ENCODE measurements at regions not wholly inside any gene's neighbourhood (a gene's known extent, or its start where the extent isn't known, plus 50 kb on each side); places are given as distances from the start of the nearest gene placed in this dataset.
"Not testable (repeated sequence)": the region's sequence is repeated elsewhere in the genome, so short reads cannot be mapped to it uniquely, and the experiment has no call there.

DNA sequence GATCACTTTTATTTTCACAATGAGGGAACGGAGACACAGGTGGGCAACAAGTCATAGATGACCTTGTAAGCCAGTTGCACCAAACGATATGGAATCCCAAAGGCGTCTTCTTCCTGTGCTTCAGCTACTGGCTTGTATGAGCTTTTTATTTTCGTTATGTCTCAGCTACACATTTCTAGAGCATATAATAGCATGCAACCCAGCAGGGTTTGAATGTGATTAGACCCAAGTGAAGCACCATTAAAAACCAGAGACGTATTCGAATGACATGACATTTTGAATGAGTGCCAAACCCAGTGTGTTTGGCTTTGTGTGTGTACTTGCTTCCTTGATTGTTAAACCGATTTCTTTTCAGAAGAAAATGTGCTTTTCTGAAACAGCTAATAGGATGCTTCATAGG, 963.2 kb upstream of the CELF2 start:
- no peaks in the 10 kb centered on the region for H3K27me3 ChIP-seq (ENCODE audit: control insufficient read depth in 5 of 5, insufficient read depth in 4 of 5, low read length in 5 of 5)
- H3K4me1 ChIP-seq (ENCODE audit: control insufficient read depth in 5 of 5, insufficient read depth in 5 of 5, low read length in 5 of 5) = no peaks in the 10 kb centered on the region
- H3K9me3 ChIP-seq (ENCODE audit: control insufficient read depth in 5 of 5, low read length in 5 of 5) = no peaks in the 10 kb centered on the region
- no peaks in the 10 kb centered on the region for H3K36me3 ChIP-seq (ENCODE audit: control insufficient read depth in 5 of 5, insufficient read depth in 5 of 5, low read length in 5 of 5)
- H3K9ac ChIP-seq (ENCODE audit: low read length in 5 of 5) = no peak overlapping the region
- H3K4me3 ChIP-seq (ENCODE audit: low read depth in 1 of 5, low read length in 5 of 5) = no peak overlapping the region
- no peak overlapping the region for H3K27ac ChIP-seq (ENCODE audit: low read depth, low read length)

DNA sequence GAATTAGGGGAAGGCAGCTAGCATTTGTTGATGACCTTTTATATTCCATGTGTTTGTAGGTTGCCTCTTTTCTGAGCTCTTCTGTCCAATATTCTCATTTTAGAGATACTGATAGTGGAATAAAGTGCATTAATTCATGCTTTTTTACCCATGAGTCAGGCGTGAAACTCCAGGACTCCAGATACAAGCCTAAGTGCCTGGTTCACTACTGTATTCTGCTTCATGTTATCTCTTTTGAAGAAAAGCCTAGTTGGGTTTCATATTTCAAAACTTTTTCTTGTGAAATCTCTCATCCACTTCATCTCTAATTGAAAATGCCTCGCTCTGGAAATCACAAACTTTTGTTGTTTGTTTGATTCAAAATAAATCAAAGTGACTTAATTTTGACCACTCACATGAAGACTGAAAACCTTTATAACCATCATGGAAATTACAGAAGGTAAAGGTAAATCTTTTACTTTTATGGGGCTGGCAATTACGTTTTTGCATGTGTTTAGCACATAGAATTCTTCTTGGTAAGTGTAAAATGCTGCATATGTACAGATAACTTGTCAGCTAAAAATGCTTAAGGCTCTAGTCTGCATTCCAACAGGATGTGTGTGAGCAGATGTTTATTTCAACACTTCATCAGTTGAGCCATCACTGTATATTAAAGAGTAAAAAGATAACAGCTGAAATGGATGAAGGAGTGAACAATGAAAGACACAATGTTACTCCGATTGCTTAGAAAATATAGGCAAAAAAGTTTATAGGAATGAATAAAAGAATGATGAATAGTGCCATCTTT, 961.8 kb upstream of the CELF2 start:
- H3K9ac ChIP-seq (ENCODE audit: low read length in 5 of 5) = no peak overlapping the region
- no peaks in the 10 kb centered on the region for H3K36me3 ChIP-seq (ENCODE audit: control insufficient read depth in 5 of 5, insufficient read depth in 5 of 5, low read length in 5 of 5)
- H3K27me3 ChIP-seq (ENCODE audit: control insufficient read depth in 5 of 5, insufficient read depth in 4 of 5, low read length in 5 of 5) = no peaks in the 10 kb centered on the region
- no peaks in the 10 kb centered on the region for H3K4me1 ChIP-seq (ENCODE audit: control insufficient read depth in 5 of 5, insufficient read depth in 5 of 5, low read length in 5 of 5)
- H3K9me3 ChIP-seq (ENCODE audit: control insufficient read depth in 5 of 5, low read length in 5 of 5) = no peaks in the 10 kb centered on the region
- no peak overlapping the region for H3K4me3 ChIP-seq (ENCODE audit: low read depth in 1 of 5, low read length in 5 of 5)
- no peak overlapping the region for H3K27ac ChIP-seq (ENCODE audit: low read depth, low read length)

DNA sequence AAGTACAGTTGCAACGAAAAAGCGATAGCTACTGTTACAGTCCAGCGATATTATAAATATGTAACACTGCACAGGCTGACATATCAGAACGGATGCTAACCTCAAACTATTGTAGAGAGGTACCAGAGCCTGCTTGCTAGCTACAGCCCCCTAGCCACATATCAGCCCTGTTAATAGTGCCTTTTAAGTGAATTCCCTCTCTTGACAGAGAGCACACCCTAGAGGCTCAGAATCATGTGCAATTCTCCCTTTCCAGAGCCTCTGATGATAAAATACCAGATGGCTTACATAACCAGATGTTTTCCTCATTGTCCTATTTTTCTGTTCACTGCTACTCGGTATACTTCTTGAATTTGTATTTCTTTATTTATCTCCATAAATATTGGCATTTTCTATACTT, 960.7 kb upstream of the CELF2 start:
- Histone ChIP-seq H3K4me1 (ENCODE audit: control insufficient read depth in 5 of 5, insufficient read depth in 5 of 5, low read length in 5 of 5) (no peaks in the 10 kb centered on the region), H3K27ac (ENCODE audit: low read depth, low read length) (no peak overlapping the region), H3K36me3 (ENCODE audit: control insufficient read depth in 5 of 5, insufficient read depth in 5 of 5, low read length in 5 of 5) (no peaks in the 10 kb centered on the region), H3K9ac (ENCODE audit: low read length in 5 of 5) (no peak overlapping the region), H3K9me3 (ENCODE audit: control insufficient read depth in 5 of 5, low read length in 5 of 5) (no peaks in the 10 kb centered on the region), H3K27me3 (ENCODE audit: control insufficient read depth in 5 of 5, insufficient read depth in 4 of 5, low read length in 5 of 5) (no peaks in the 10 kb centered on the region), H3K4me3 (ENCODE audit: low read depth in 1 of 5, low read length in 5 of 5) (no peak overlapping the region)

DNA sequence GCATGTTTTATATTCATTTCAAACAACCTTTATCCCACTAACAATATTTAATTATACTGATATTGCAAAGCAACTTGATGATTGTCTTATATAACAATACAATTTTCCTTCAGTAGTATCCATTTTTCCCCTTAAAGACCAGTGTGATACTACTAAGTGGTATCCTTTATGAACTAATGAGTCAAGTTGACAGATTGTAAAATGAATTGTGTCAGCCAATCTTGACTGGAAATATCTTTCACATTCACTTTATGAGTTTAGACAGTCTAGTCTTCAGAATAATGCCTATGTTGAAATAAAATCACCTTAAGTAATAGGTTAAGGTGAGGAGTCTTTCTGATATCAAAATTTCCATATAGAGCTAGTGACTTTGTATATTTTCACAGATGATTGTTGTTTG, 950.0 kb upstream of the CELF2 start:
- Histone ChIP-seq H3K4me1 (ENCODE audit: control insufficient read depth in 5 of 5, insufficient read depth in 5 of 5, low read length in 5 of 5) (no peaks in the 10 kb centered on the region), H3K4me3 (ENCODE audit: low read depth in 1 of 5, low read length in 5 of 5) (no peak overlapping the region), H3K27ac (ENCODE audit: low read depth, low read length) (no peak overlapping the region), H3K36me3 (ENCODE audit: control insufficient read depth in 5 of 5, insufficient read depth in 5 of 5, low read length in 5 of 5) (no peaks in the 10 kb centered on the region), H3K27me3 (ENCODE audit: control insufficient read depth in 5 of 5, insufficient read depth in 4 of 5, low read length in 5 of 5) (no peaks in the 10 kb centered on the region), H3K9me3 (ENCODE audit: control insufficient read depth in 5 of 5, low read length in 5 of 5) (no peaks in the 10 kb centered on the region), H3K9ac (ENCODE audit: low read length in 5 of 5) (no peak overlapping the region)

DNA sequence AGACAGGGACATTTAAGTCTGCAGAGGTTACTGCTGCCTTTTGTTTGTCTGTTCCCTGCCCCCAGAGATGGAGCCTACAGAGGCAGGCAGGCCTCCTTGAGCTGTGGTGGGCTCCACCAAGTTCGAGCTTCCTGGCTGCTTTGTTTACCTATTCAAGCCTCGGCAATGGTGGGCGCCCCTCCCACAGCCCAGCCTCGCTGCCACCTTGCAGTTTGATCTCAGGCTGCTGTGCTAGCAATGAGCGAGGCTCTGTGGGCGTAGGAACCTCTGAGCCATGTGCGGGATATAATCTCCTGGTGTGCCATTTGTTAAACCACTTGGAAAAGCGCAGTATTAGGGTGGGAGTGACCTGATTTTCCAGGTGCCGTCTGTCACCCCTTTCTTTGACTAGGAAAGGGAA, 942.8 kb upstream of the CELF2 start:
- not testable (repeated sequence) for H3K9ac ChIP-seq (ENCODE audit: low read length in 5 of 5); H3K9me3 ChIP-seq (ENCODE audit: control insufficient read depth in 5 of 5, low read length in 5 of 5); H3K4me3 ChIP-seq (ENCODE audit: low read depth in 1 of 5, low read length in 5 of 5); H3K4me1 ChIP-seq (ENCODE audit: control insufficient read depth in 5 of 5, insufficient read depth in 5 of 5, low read length in 5 of 5); H3K27me3 ChIP-seq (ENCODE audit: control insufficient read depth in 5 of 5, insufficient read depth in 4 of 5, low read length in 5 of 5); H3K36me3 ChIP-seq (ENCODE audit: control insufficient read depth in 5 of 5, insufficient read depth in 5 of 5, low read length in 5 of 5); H3K27ac ChIP-seq (ENCODE audit: low read depth, low read length)

DNA sequence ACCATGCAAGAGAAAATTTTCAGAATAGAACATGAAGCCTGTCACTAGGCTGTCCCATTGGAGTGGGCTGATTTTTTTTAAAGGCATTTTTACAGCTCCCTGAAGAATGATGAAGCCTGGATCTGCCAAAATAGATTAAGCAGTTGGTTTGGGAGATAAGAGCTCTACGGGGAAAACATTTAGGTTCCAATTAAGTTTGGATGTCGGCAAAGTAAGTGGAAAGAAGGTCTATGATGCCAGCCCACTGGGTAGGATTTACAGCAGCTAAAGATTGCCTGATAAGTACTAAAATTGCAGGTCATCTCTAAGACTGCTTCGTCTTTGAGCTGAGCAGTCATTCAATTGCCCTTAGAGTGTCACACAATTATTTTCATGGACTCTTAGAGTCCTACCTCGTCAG, 939.2 kb upstream of the CELF2 start:
- Histone ChIP-seq H3K36me3 (ENCODE audit: control insufficient read depth in 5 of 5, insufficient read depth in 5 of 5, low read length in 5 of 5) (no peaks in the 10 kb centered on the region), H3K9me3 (ENCODE audit: control insufficient read depth in 5 of 5, low read length in 5 of 5) (no peaks in the 10 kb centered on the region), H3K4me1 (ENCODE audit: control insufficient read depth in 5 of 5, insufficient read depth in 5 of 5, low read length in 5 of 5) (no peaks in the 10 kb centered on the region), H3K27me3 (ENCODE audit: control insufficient read depth in 5 of 5, insufficient read depth in 4 of 5, low read length in 5 of 5) (no peaks in the 10 kb centered on the region), H3K4me3 (ENCODE audit: low read depth in 1 of 5, low read length in 5 of 5) (no peak overlapping the region), H3K27ac (ENCODE audit: low read depth, low read length) (no peak overlapping the region), H3K9ac (ENCODE audit: low read length in 5 of 5) (no peak overlapping the region)

DNA sequence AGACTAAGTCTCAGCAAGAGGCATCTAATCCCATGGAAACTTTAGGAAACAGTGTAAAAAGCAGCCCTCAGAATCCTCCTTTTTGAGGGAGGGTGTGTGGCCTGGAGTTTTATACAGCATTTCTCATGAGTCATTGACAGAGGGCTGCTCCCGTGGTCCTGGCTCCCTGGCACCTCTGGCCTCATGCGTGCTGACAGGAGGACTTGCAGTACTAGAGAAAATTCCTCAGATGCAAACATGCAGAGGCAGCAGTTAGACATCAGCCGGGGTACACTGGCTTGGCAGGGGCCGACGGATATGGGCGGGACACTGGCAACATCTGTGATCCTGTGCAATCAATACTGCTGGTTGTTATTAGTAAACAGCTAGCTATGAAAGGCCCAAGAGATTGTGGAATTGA, 925.1 kb upstream of the CELF2 start:
- H3K27ac ChIP-seq (ENCODE audit: low read depth, low read length) = no peak overlapping the region
- no peaks in the 10 kb centered on the region for H3K36me3 ChIP-seq (ENCODE audit: control insufficient read depth in 5 of 5, insufficient read depth in 5 of 5, low read length in 5 of 5)

DNA sequence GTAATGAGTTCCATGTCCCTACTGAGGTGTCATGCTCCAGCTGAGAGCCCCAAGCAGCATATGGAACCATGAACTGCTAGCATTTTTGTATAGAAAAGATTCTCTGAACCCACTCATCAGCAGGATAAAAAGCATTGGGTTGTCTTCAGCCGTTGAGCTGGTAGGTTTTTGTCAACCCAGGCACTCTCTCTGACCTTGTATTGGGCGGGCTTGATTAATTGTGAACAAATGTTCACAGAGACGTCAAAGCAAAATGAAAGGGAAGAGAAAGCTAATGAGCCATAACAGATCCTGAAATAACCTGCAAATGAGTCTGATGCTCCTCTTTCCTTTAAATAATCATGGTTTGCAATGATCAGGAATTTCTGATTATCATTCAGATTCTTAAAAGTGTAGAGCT, 924.7 kb upstream of the CELF2 start:
- Histone ChIP-seq H3K36me3 (ENCODE audit: control insufficient read depth in 5 of 5, insufficient read depth in 5 of 5, low read length in 5 of 5) (no peaks in the 10 kb centered on the region), H3K9ac (ENCODE audit: low read length in 5 of 5) (no peak overlapping the region), H3K27me3 (ENCODE audit: control insufficient read depth in 5 of 5, insufficient read depth in 4 of 5, low read length in 5 of 5) (no peaks in the 10 kb centered on the region), H3K27ac (ENCODE audit: low read depth, low read length) (no peak overlapping the region), H3K4me1 (ENCODE audit: control insufficient read depth in 5 of 5, insufficient read depth in 5 of 5, low read length in 5 of 5) (peaks cover 0 to 3% (median 0%) of the 10 kb centered on the region in 5 donors), H3K9me3 (ENCODE audit: control insufficient read depth in 5 of 5, low read length in 5 of 5) (peaks cover 0 to 4% (median 0%) of the 10 kb centered on the region in 5 donors), H3K4me3 (ENCODE audit: low read depth in 1 of 5, low read length in 5 of 5) (no peak overlapping the region)

More for the DNA sequence above, 925.1 kb upstream of the CELF2 start:
- Histone ChIP-seq H3K27me3 (ENCODE audit: control insufficient read depth in 5 of 5, insufficient read depth in 4 of 5, low read length in 5 of 5) (no peaks in the 10 kb centered on the region), H3K9ac (ENCODE audit: low read length in 5 of 5) (no peak overlapping the region), H3K9me3 (ENCODE audit: control insufficient read depth in 5 of 5, low read length in 5 of 5) (peaks cover 0 to 4% (median 0%) of the 10 kb centered on the region in 5 donors), H3K4me1 (ENCODE audit: control insufficient read depth in 5 of 5, insufficient read depth in 5 of 5, low read length in 5 of 5) (peaks cover 0 to 3% (median 0%) of the 10 kb centered on the region in 5 donors), H3K4me3 (ENCODE audit: low read depth in 1 of 5, low read length in 5 of 5) (no peak overlapping the region)

DNA sequence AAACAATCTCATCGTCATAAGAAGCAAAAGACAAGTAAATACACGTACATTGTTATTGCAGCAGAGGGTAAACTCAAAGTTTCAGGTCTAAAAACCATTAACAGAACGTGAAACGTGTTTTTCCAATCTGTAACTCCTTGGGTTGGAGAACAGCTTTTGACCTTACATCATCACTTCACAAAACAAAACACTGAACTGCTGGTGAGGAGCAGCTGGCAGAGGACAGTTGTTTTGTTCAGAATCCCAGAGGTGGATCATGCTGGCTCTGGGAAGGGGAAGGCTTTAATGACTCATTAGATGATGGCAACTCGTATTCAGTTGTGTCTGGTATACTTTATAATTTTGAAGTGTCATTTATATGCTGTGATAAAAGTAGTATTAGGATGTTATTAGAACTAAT, 923.0 kb upstream of the CELF2 start:
- Histone ChIP-seq H3K9me3 (ENCODE audit: control insufficient read depth in 5 of 5, low read length in 5 of 5) (no peaks in the 10 kb centered on the region), H3K27me3 (ENCODE audit: control insufficient read depth in 5 of 5, insufficient read depth in 4 of 5, low read length in 5 of 5) (no peaks in the 10 kb centered on the region), H3K9ac (ENCODE audit: low read length in 5 of 5) (no peak overlapping the region), H3K4me1 (ENCODE audit: control insufficient read depth in 5 of 5, insufficient read depth in 5 of 5, low read length in 5 of 5) (peaks cover 0 to 3% (median 0%) of the 10 kb centered on the region in 5 donors), H3K4me3 (ENCODE audit: low read depth in 1 of 5, low read length in 5 of 5) (no peak overlapping the region), H3K36me3 (ENCODE audit: control insufficient read depth in 5 of 5, insufficient read depth in 5 of 5, low read length in 5 of 5) (no peaks in the 10 kb centered on the region), H3K27ac (ENCODE audit: low read depth, low read length) (no peak overlapping the region)

DNA sequence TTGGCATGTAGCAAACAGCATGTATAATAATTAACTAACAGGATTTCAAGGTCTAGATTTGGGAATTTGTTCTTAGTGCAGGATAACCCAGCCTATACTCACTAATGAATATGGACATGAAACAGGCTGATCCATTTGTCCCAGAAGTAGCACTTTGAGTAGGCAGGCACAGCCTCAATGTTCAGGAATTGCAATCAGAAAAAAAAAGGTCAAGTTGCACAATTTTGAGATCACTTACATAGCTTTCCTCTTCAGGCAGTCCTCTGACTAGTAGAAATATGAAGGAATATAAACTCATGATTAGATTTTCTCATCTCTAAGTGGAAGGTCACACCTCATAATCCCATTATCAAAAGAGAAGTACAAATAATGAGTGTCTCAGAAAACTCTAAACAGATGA, 921.4 kb upstream of the CELF2 start:
- peaks cover 0 to 4% (median 0%) of the 10 kb centered on the region in 5 donors for H3K9me3 ChIP-seq (ENCODE audit: control insufficient read depth in 5 of 5, low read length in 5 of 5)
- H3K27ac ChIP-seq (ENCODE audit: low read depth, low read length) = no peak overlapping the region
- H3K27me3 ChIP-seq (ENCODE audit: control insufficient read depth in 5 of 5, insufficient read depth in 4 of 5, low read length in 5 of 5) = no peaks in the 10 kb centered on the region
- no peak overlapping the region for H3K4me3 ChIP-seq (ENCODE audit: low read depth in 1 of 5, low read length in 5 of 5)
- no peaks in the 10 kb centered on the region for H3K36me3 ChIP-seq (ENCODE audit: control insufficient read depth in 5 of 5, insufficient read depth in 5 of 5, low read length in 5 of 5)
- no peak overlapping the region for H3K9ac ChIP-seq (ENCODE audit: low read length in 5 of 5)
- H3K4me1 ChIP-seq (ENCODE audit: control insufficient read depth in 5 of 5, insufficient read depth in 5 of 5, low read length in 5 of 5) = peaks cover 0 to 3% (median 0%) of the 10 kb centered on the region in 5 donors
